ENCODE measurements at regions not wholly inside any gene's neighbourhood (a gene's known extent, or its start where the extent isn't known, plus 50 kb on each side); places are given as distances from the start of the nearest gene placed in this dataset.

- ChIA-PET CTCF (interaction anchor here (0.6 to 1.2 kb wide), 2 partner anchors 206 to 699 kb away, joined by 3 to 4 read pairs; no protein-coding TSS in a partner anchor), POLR2A (no interaction called here)
- no peak overlapping the region for H3K4me3 Mint-ChIP-seq
- no peaks in the 10 kb centered on the region for H3K9me3 ChIP-seq (ENCODE audit: control insufficient read depth in 1 of 2, insufficient read depth in 1 of 2, low read length in 2 of 2)
- no peaks in the 10 kb centered on the region for H3K9me3 Mint-ChIP-seq
- intact Hi-C loops (cut with DNase I, micrococcal nuclease), result no loop called here
- TF ChIP-seq, protein P1, sequence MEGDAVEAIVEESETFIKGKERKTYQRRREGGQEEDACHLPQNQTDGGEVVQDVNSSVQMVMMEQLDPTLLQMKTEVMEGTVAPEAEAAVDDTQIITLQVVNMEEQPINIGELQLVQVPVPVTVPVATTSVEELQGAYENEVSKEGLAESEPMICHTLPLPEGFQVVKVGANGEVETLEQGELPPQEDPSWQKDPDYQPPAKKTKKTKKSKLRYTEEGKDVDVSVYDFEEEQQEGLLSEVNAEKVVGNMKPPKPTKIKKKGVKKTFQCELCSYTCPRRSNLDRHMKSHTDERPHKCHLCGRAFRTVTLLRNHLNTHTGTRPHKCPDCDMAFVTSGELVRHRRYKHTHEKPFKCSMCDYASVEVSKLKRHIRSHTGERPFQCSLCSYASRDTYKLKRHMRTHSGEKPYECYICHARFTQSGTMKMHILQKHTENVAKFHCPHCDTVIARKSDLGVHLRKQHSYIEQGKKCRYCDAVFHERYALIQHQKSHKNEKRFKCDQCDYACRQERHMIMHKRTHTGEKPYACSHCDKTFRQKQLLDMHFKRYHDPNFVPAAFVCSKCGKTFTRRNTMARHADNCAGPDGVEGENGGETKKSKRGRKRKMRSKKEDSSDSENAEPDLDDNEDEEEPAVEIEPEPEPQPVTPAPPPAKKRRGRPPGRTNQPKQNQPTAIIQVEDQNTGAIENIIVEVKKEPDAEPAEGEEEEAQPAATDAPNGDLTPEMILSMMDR (IDR thresholded peaks at IDR 0.05), result no peak
- no peak overlapping the region for H3K27ac ChIP-seq (ENCODE audit: low read depth in 1 of 2, low read length in 2 of 2)
- ATAC-seq (ENCODE audit: poor library complexity), result no peak
- H3K27me3 ChIP-seq (ENCODE audit: control insufficient read depth in 1 of 2, insufficient read depth in 2 of 2, low read length in 2 of 2), result no peaks in the 10 kb centered on the region
- no peak for DNase-seq
- H3K4me1 ChIP-seq (ENCODE audit: insufficient read depth, low read length), result peaks cover 19% of the 10 kb centered on the region
- H3K4me1 Mint-ChIP-seq (ENCODE audit: low read depth), result peaks cover 5% of the 10 kb centered on the region
- H3K27me3 Mint-ChIP-seq, result no peaks in the 10 kb centered on the region
- no peak overlapping the region for H3K27ac Mint-ChIP-seq
- no peaks in the 10 kb centered on the region for H3K36me3 Mint-ChIP-seq (ENCODE audit: low read depth)
- no peak overlapping the region for H3K4me3 ChIP-seq (ENCODE audit: low read length)
- no peaks in the 10 kb centered on the region for H3K36me3 ChIP-seq (ENCODE audit: insufficient read depth, low read length)
Measured at GRCh38 chr9:129379181-129379836, 201.2 kb upstream of the IER5L start.

DNA sequence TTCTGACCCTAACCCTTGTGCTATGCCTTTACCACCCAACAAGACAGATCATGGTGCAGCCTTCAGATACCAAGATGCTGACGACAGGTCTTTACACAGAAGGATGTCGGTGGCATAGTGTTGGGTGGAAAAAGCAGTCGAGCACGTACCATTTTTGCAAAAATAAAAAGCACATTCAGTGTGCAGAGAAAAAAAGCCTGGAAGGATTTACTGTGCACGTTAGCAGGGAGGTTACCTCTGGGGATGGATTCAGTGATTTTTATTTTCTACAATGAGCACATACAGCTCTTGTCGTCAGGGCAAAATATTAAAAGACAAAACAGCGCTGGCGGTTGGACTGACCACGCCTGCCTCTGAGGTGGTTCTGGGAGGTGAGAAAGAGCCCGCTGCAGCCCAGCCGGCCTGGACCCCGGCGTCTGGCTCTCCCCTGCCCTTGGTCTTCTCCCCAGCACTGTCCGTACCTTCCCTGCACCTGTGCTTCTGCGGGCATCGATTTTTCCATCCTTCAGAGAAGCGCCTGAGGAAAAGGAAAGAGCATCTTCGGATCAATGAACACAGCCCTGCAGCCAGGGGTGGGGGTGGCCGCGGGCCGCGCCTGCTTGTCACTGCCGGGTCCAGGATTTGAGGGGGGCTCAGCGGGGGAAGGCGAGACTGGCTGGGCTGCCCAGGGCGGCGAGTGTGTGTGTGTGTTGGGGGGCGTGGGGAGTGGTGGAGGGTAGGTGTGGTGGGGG is 200.0 kb upstream of the IER5L start:
- H3K36me3 Mint-ChIP-seq (ENCODE audit: low read depth), result no peaks in the 10 kb centered on the region
- H3K9me3 Mint-ChIP-seq, result no peaks in the 10 kb centered on the region
- CTCF ChIA-PET, result interaction anchor here (0.6 kb wide), 1 partner anchor 66 kb away, joined by 3 read pairs; no protein-coding TSS in a partner anchor
- no peak overlapping the region for H3K27ac Mint-ChIP-seq
- H3K9me3 ChIP-seq (ENCODE audit: control insufficient read depth in 1 of 2, insufficient read depth in 1 of 2, low read length in 2 of 2), result no peaks in the 10 kb centered on the region
- no peaks in the 10 kb centered on the region for H3K36me3 ChIP-seq (ENCODE audit: insufficient read depth, low read length)
- TF ChIP-seq, protein P1 (IDR thresholded peaks at IDR 0.05), result no peak
- no peak for DNase-seq
- intact Hi-C loops (cut with DNase I, micrococcal nuclease), result no loop called here
- H3K27me3 ChIP-seq (ENCODE audit: control insufficient read depth in 1 of 2, insufficient read depth in 2 of 2, low read length in 2 of 2), result no peaks in the 10 kb centered on the region
- no peaks in the 10 kb centered on the region for H3K4me1 Mint-ChIP-seq (ENCODE audit: low read depth)
- POLR2A ChIA-PET, result interaction anchor here (0.7 kb wide), 1 partner anchor 8 kb away, joined by 3 read pairs; no protein-coding TSS in a partner anchor
- H3K4me1 ChIP-seq (ENCODE audit: insufficient read depth, low read length), result peaks cover 9% of the 10 kb centered on the region
- no peak overlapping the region for H3K4me3 Mint-ChIP-seq
- no peak for ATAC-seq (ENCODE audit: poor library complexity)
- no peak overlapping the region for H3K4me3 ChIP-seq (ENCODE audit: low read length)
- H3K27me3 Mint-ChIP-seq, result no peaks in the 10 kb centered on the region
- H3K27ac ChIP-seq (ENCODE audit: low read depth in 1 of 2, low read length in 2 of 2), result no peak overlapping the region

GRCh38 chr9:129377181-129377580 is 199.1 kb upstream of the IER5L start:
- Mint-ChIP-seq H3K27me3 (no peaks in the 10 kb centered on the region), H3K9me3 (no peaks in the 10 kb centered on the region)
- intact Hi-C loops (cut with DNase I, micrococcal nuclease), result no loop called here

More at GRCh38 chr9:129377181-129377580, 199.1 kb upstream of the IER5L start:
- H3K9me3 ChIP-seq (ENCODE audit: control insufficient read depth in 1 of 2, insufficient read depth in 1 of 2, low read length in 2 of 2), result no peaks in the 10 kb centered on the region
- TF ChIP-seq, protein P1 (IDR thresholded peaks at IDR 0.05), result no peak
- DNase-seq (no peak), ATAC-seq (ENCODE audit: poor library complexity) (no peak)
- H3K27me3 ChIP-seq (ENCODE audit: control insufficient read depth in 1 of 2, insufficient read depth in 2 of 2, low read length in 2 of 2), result no peaks in the 10 kb centered on the region
- H3K27ac ChIP-seq (ENCODE audit: low read depth in 1 of 2, low read length in 2 of 2), result no peak overlapping the region
- no peaks in the 10 kb centered on the region for H3K36me3 ChIP-seq (ENCODE audit: insufficient read depth, low read length)
- ChIA-PET POLR2A (interaction anchor here (0.7 kb wide), 1 partner anchor 7 kb away, joined by 3 read pairs; no protein-coding TSS in a partner anchor), CTCF (no interaction called here)
- H3K36me3 Mint-ChIP-seq (ENCODE audit: low read depth), result no peaks in the 10 kb centered on the region
- H3K27ac Mint-ChIP-seq, result no peak overlapping the region
- H3K4me1 ChIP-seq (ENCODE audit: insufficient read depth, low read length), result no peaks in the 10 kb centered on the region
- no peaks in the 10 kb centered on the region for H3K4me1 Mint-ChIP-seq (ENCODE audit: low read depth)
- no peak overlapping the region for H3K4me3 Mint-ChIP-seq
- no peak overlapping the region for H3K4me3 ChIP-seq (ENCODE audit: low read length)

All from CD4-positive, alpha-beta T cell (primary cell).